GM12878 (cell line): ENCODE measurements at regions not wholly inside any gene's neighbourhood (a gene's known extent, or its start where the extent isn't known, plus 50 kb on each side); places are given as distances from the start of the nearest gene placed in this dataset.

Experiments
- MYC ChIP-seq: IDR thresholded peaks from 2 replicates; pipeline ENCODE4 v1.6.1; 2011; ENCODE audit warnings: mild to moderate bottlenecking, low read length, moderate library complexity, inconsistent platforms; ENCODE audit not compliant: insufficient read depth, insufficient replicate concordance, insufficient read length, severe bottlenecking
- TF ChIP-seq, protein P1 (sequence below), 3 experiments: IDR thresholded peaks in 2 of 3; conservative IDR thresholded peaks in 1 of 3; 2 replicates each; pipeline ENCODE4 v1.5.1; 2011; ENCODE audit warnings: low read depth in 3 of 3, low read length in 3 of 3, mild to moderate bottlenecking in 3 of 3, control low read depth in 2 of 3, moderate library complexity in 2 of 3, inconsistent platforms in 1 of 3, mixed read lengths in 1 of 3; ENCODE audit not compliant: control insufficient read depth in 2 of 3, insufficient read depth in 1 of 3; ENCODE audit errors: extremely low read depth in 1 of 3

DNA sequence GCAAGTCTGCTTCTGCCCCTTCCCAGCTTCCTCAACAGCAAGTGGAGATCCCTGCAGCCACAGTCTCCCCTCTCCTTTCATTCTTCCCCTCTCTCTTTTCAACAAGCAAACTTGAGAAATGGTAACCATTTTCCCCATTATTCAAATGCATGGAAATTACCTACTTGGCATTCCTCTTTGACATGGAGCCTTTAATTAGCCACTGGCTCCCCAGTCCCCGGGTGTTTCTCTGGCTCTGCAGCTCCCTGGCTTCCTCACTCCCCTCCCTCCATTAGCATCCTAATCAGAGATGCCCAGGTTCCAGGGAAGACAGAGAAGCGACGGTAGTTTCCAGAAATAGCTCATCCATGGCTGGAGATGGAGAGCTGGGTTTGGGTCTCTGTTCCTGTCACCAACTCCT, 116.0 kb downstream of the CCT6B start:
- TF ChIP-seq, protein P1, sequence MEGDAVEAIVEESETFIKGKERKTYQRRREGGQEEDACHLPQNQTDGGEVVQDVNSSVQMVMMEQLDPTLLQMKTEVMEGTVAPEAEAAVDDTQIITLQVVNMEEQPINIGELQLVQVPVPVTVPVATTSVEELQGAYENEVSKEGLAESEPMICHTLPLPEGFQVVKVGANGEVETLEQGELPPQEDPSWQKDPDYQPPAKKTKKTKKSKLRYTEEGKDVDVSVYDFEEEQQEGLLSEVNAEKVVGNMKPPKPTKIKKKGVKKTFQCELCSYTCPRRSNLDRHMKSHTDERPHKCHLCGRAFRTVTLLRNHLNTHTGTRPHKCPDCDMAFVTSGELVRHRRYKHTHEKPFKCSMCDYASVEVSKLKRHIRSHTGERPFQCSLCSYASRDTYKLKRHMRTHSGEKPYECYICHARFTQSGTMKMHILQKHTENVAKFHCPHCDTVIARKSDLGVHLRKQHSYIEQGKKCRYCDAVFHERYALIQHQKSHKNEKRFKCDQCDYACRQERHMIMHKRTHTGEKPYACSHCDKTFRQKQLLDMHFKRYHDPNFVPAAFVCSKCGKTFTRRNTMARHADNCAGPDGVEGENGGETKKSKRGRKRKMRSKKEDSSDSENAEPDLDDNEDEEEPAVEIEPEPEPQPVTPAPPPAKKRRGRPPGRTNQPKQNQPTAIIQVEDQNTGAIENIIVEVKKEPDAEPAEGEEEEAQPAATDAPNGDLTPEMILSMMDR (IDR thresholded peaks at IDR 0.05 in 2 of 3, conservative IDR thresholded peaks at IDR 0.05 in 1 of 3; ENCODE audit: control insufficient read depth in 2 of 3, extremely low read depth in 1 of 3, insufficient read depth in 1 of 3, low read depth in 3 of 3, low read length in 3 of 3), result no peak
- no peak for TF ChIP-seq MYC
